ENCODE measurements at regions not wholly inside any gene's neighbourhood (a gene's known extent, or its start where the extent isn't known, plus 50 kb on each side); places are given as distances from the start of the nearest gene placed in this dataset.

GRCh38 chr3:71870966-71871512 lies 86.1 kb upstream of the PROK2 start:
- Mint-ChIP-seq H3K36me3 (ENCODE audit: low read depth) (no peaks in the 10 kb centered on the region), H3K27me3 (peaks cover 20% of the 10 kb centered on the region), H3K4me1 (peaks cover 33% of the 10 kb centered on the region), H3K27ac (no peak overlapping the region), H3K9me3 (no peaks in the 10 kb centered on the region), H3K4me3 (no peak overlapping the region)
- CTCF ChIA-PET: no interaction called here
- no peak for DNase-seq
- POLR2A ChIA-PET: no interaction called here

GRCh38 chr3:71868876-71869275 lies 83.9 kb upstream of the PROK2 start:
- Mint-ChIP-seq H3K4me3 (no peak overlapping the region), H3K9me3 (no peaks in the 10 kb centered on the region), H3K27me3 (peaks cover 23% of the 10 kb centered on the region), H3K27ac (no peak overlapping the region), H3K36me3 (ENCODE audit: low read depth) (no peaks in the 10 kb centered on the region), H3K4me1 (peaks cover 21% of the 10 kb centered on the region)
- ChIA-PET POLR2A (no interaction called here), CTCF (no interaction called here)
- DNase-seq: no peak

GRCh38 chr3:71865727-71866126 lies 80.8 kb upstream of the PROK2 start:
- H3K27ac Mint-ChIP-seq: no peak overlapping the region
- peaks cover 4% of the 10 kb centered on the region for H3K4me1 Mint-ChIP-seq
- ChIA-PET CTCF (interaction anchor here (1.0 kb wide), 1 partner anchor 10 kb away, joined by 3 read pairs; no protein-coding TSS in a partner anchor), POLR2A (no interaction called here)
- DNase-seq: no peak
- no peak overlapping the region for H3K4me3 Mint-ChIP-seq
- no peaks in the 10 kb centered on the region for H3K36me3 Mint-ChIP-seq (ENCODE audit: low read depth)
- no peaks in the 10 kb centered on the region for H3K9me3 Mint-ChIP-seq
- peaks cover 33% of the 10 kb centered on the region for H3K27me3 Mint-ChIP-seq

- no peak overlapping the region for H3K27ac Mint-ChIP-seq
- CTCF ChIA-PET: interaction anchor here (1.5 to 2.4 kb wide), 3 partner anchors 12 to 153 kb away, joined by 3 to 9 read pairs (median 8); no protein-coding TSS in a partner anchor
- H3K27me3 Mint-ChIP-seq: peaks cover 24% of the 10 kb centered on the region
- H3K4me1 Mint-ChIP-seq: peaks cover 10% of the 10 kb centered on the region
- H3K36me3 Mint-ChIP-seq (ENCODE audit: low read depth): no peaks in the 10 kb centered on the region
- H3K4me3 Mint-ChIP-seq: no peak overlapping the region
- DNase-seq: no peak
- POLR2A ChIA-PET: no interaction called here
- no peaks in the 10 kb centered on the region for H3K9me3 Mint-ChIP-seq
Measured at GRCh38 chr3:71863563-71864190, 78.7 kb upstream of the PROK2 start.

GRCh38 chr3:71862371-71863140 lies 77.6 kb upstream of the PROK2 start:
- POLR2A ChIA-PET: no interaction called here
- CTCF ChIA-PET: interaction anchor here (1.7 to 2.4 kb wide), 2 partner anchors 13 to 133 kb away, joined by 8 to 9 read pairs; no protein-coding TSS in a partner anchor
- no peak for DNase-seq
- Mint-ChIP-seq H3K4me3 (no peak overlapping the region), H3K4me1 (peaks cover 11% of the 10 kb centered on the region), H3K9me3 (no peaks in the 10 kb centered on the region), H3K36me3 (ENCODE audit: low read depth) (no peaks in the 10 kb centered on the region), H3K27me3 (peaks cover 20% of the 10 kb centered on the region), H3K27ac (no peak overlapping the region)

GRCh38 chr3:71859123-71859519 lies 74.2 kb upstream of the PROK2 start:
- ChIA-PET POLR2A (no interaction called here), CTCF (interaction anchor here (1.6 to 5.9 kb wide), 4 partner anchors 27 to 148 kb away, joined by 3 to 49 read pairs (median 13); no protein-coding TSS in a partner anchor)
- peaks cover 7% of the 10 kb centered on the region for H3K4me1 Mint-ChIP-seq
- no peak overlapping the region for H3K27ac Mint-ChIP-seq
- no peaks in the 10 kb centered on the region for H3K36me3 Mint-ChIP-seq (ENCODE audit: low read depth)
- DNase-seq: no peak
- no peak overlapping the region for H3K4me3 Mint-ChIP-seq
- H3K27me3 Mint-ChIP-seq: peaks cover 13% of the 10 kb centered on the region
- no peaks in the 10 kb centered on the region for H3K9me3 Mint-ChIP-seq

GRCh38 chr3:71858503-71859122 lies 73.7 kb upstream of the PROK2 start:
- CTCF ChIA-PET: interaction anchor here (1.8 to 5.9 kb wide), 3 partner anchors 129 to 148 kb away, joined by 7 to 49 read pairs (median 19); no protein-coding TSS in a partner anchor

GRCh38 chr3:71857956-71858355 lies 73.0 kb upstream of the PROK2 start:
- Mint-ChIP-seq H3K36me3 (ENCODE audit: low read depth) (no peaks in the 10 kb centered on the region), H3K4me1 (peaks cover 7% of the 10 kb centered on the region), H3K4me3 (no peak overlapping the region), H3K27me3 (peaks cover 15% of the 10 kb centered on the region), H3K27ac (no peak overlapping the region), H3K9me3 (no peaks in the 10 kb centered on the region)
- DNase-seq: no peak
- POLR2A ChIA-PET: no interaction called here
- CTCF ChIA-PET: interaction anchor here (1.8 to 5.9 kb wide), 3 partner anchors 129 to 147 kb away, joined by 7 to 49 read pairs (median 10); no protein-coding TSS in a partner anchor

More at GRCh38 chr3:71858503-71859122, 73.7 kb upstream of the PROK2 start:
- H3K4me3 Mint-ChIP-seq: no peak overlapping the region
- H3K4me1 Mint-ChIP-seq: peaks cover 7% of the 10 kb centered on the region
- no peaks in the 10 kb centered on the region for H3K9me3 Mint-ChIP-seq
- no peak for DNase-seq
- peaks cover 15% of the 10 kb centered on the region for H3K27me3 Mint-ChIP-seq
- POLR2A ChIA-PET: no interaction called here
- H3K27ac Mint-ChIP-seq: no peak overlapping the region
- H3K36me3 Mint-ChIP-seq (ENCODE audit: low read depth): no peaks in the 10 kb centered on the region

GRCh38 chr3:71854706-71855105 lies 69.8 kb upstream of the PROK2 start:
- no peaks in the 10 kb centered on the region for H3K9me3 Mint-ChIP-seq
- H3K4me3 Mint-ChIP-seq: no peak overlapping the region
- H3K4me1 Mint-ChIP-seq: peaks cover 7% of the 10 kb centered on the region
- ChIA-PET POLR2A (no interaction called here), CTCF (no interaction called here)
- H3K27me3 Mint-ChIP-seq: peaks cover 6% of the 10 kb centered on the region
- H3K27ac Mint-ChIP-seq: no peak overlapping the region
- no peak for DNase-seq
- no peaks in the 10 kb centered on the region for H3K36me3 Mint-ChIP-seq (ENCODE audit: low read depth)

GRCh38 chr3:71854096-71854495 lies 69.1 kb upstream of the PROK2 start:
- Mint-ChIP-seq H3K4me1 (peaks cover 5% of the 10 kb centered on the region), H3K4me3 (no peak overlapping the region), H3K27me3 (peaks cover 6% of the 10 kb centered on the region), H3K36me3 (ENCODE audit: low read depth) (no peaks in the 10 kb centered on the region), H3K27ac (no peak overlapping the region), H3K9me3 (no peaks in the 10 kb centered on the region)
- DNase-seq: no peak
- POLR2A ChIA-PET: no interaction called here
- CTCF ChIA-PET: interaction anchor here (0.6 to 1.6 kb wide), 2 partner anchors 21 to 143 kb away, joined by 3 to 4 read pairs; no protein-coding TSS in a partner anchor

GRCh38 chr3:71851878-71852277 lies 66.9 kb upstream of the PROK2 start:
- Mint-ChIP-seq H3K27ac (no peak overlapping the region), H3K9me3 (no peaks in the 10 kb centered on the region), H3K27me3 (peaks cover 6% of the 10 kb centered on the region), H3K4me1 (no peaks in the 10 kb centered on the region), H3K4me3 (no peak overlapping the region), H3K36me3 (ENCODE audit: low read depth) (no peaks in the 10 kb centered on the region)
- CTCF ChIA-PET: interaction anchor here (0.9 to 1.7 kb wide), 2 partner anchors 23 to 137 kb away, joined by 3 to 6 read pairs; no protein-coding TSS in a partner anchor
- POLR2A ChIA-PET: interaction anchor here (1.4 kb wide), 1 partner anchor 141 kb away, joined by 4 read pairs; no protein-coding TSS in a partner anchor
- DNase-seq: no peak

- ChIA-PET POLR2A (no interaction called here), CTCF (no interaction called here)
- DNase-seq: no peak
- Mint-ChIP-seq H3K27ac (no peak overlapping the region), H3K9me3 (no peaks in the 10 kb centered on the region), H3K27me3 (peaks cover 11% of the 10 kb centered on the region), H3K4me1 (no peaks in the 10 kb centered on the region), H3K36me3 (ENCODE audit: low read depth) (no peaks in the 10 kb centered on the region), H3K4me3 (no peak overlapping the region)
Measured at GRCh38 chr3:71850654-71851053, 65.7 kb upstream of the PROK2 start.

- no peaks in the 10 kb centered on the region for H3K9me3 Mint-ChIP-seq
- CTCF ChIA-PET: no interaction called here
- no peak for DNase-seq
- no peak overlapping the region for H3K4me3 Mint-ChIP-seq
- peaks cover 15% of the 10 kb centered on the region for H3K27me3 Mint-ChIP-seq
- no peaks in the 10 kb centered on the region for H3K4me1 Mint-ChIP-seq
- POLR2A ChIA-PET: no interaction called here
- H3K27ac Mint-ChIP-seq: no peak overlapping the region
- H3K36me3 Mint-ChIP-seq (ENCODE audit: low read depth): no peaks in the 10 kb centered on the region
Measured at GRCh38 chr3:71849681-71850080, 64.7 kb upstream of the PROK2 start.
